Mononuclear cell (primary cell): ENCODE measurements at regions not wholly inside any gene's neighbourhood (a gene's known extent, or its start where the extent isn't known, plus 50 kb on each side); places are given as distances from the start of the nearest gene placed in this dataset.

Source experiments
- H3K27me3 ChIP-seq: 2 replicates; pipeline ENCODE4 v1.6.0; 2011; ENCODE audit warnings: low read length, control low read depth; ENCODE audit not compliant: insufficient read depth
- H3K4me1 ChIP-seq: 2 replicates; pipeline ENCODE4 v1.5.1; 2011; ENCODE audit warnings: mild to moderate bottlenecking, low read length, control low read depth; ENCODE audit not compliant: insufficient read depth
- H3K4me3 ChIP-seq: 2 replicates; pipeline ENCODE4 v1.5.1; 2011; ENCODE audit warnings: mild to moderate bottlenecking, low read length, moderate library complexity
- H3K9me3 ChIP-seq: 2 replicates; pipeline ENCODE4 v1.5.1; 2011; ENCODE audit warnings: low read depth, mild to moderate bottlenecking, control low read depth, low read length

DNA sequence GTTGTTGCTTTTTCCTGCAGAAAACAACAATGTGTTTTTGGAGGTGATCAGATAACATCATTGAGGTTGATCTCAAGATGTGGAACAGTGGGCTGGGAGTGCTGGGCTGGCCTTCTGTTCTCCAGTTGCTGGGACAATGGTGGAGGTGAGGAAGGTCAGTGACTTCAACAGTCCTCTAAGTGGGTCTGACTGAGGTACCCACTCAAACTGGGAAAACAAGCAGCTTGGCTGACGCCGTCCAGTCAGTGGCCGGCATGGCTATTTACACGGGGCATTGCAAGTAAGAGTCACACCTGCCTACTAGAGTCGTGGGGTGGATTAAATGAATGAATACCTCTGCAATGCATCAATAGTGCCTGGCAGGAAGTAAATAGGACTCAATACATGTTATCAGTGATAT, 386.7 kb upstream of the ZFHX3 start:
- Histone ChIP-seq H3K27me3 (no peaks in the 10 kb centered on the region), H3K4me3 (no peak overlapping the region), H3K4me1 (no peaks in the 10 kb centered on the region), H3K9me3 (no peaks in the 10 kb centered on the region)

DNA sequence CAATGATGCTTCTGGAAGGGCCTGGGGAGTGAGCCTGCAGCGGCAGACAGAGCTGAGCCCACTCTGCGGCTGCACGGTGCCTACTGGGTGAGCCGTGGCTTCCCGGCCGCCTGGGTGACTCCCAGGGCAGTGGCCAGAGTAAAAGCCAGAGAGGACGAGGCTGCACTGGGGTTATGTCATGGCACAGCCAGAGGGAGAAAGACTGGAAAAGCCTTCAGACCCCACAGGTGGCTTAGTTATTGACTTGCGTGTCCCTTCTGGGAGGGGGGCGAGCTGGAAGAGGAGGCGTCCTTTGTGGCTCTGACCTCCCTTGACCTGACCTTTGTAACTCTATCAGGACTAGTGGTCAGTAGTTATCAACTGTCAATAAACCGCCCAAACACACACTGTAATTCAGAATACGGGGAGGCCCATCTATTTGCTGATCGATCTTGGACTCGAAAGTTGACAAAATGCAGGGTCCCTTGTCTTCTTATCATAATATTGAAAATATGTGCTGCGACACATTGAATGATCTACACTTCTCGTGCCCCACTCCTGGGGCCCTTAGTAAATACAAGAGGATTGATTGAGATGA, 385.9 kb upstream of the ZFHX3 start:
- H3K27me3 ChIP-seq, result no peaks in the 10 kb centered on the region
- H3K4me1 ChIP-seq, result no peaks in the 10 kb centered on the region
- H3K4me3 ChIP-seq, result no peak overlapping the region
- H3K9me3 ChIP-seq, result no peaks in the 10 kb centered on the region

DNA sequence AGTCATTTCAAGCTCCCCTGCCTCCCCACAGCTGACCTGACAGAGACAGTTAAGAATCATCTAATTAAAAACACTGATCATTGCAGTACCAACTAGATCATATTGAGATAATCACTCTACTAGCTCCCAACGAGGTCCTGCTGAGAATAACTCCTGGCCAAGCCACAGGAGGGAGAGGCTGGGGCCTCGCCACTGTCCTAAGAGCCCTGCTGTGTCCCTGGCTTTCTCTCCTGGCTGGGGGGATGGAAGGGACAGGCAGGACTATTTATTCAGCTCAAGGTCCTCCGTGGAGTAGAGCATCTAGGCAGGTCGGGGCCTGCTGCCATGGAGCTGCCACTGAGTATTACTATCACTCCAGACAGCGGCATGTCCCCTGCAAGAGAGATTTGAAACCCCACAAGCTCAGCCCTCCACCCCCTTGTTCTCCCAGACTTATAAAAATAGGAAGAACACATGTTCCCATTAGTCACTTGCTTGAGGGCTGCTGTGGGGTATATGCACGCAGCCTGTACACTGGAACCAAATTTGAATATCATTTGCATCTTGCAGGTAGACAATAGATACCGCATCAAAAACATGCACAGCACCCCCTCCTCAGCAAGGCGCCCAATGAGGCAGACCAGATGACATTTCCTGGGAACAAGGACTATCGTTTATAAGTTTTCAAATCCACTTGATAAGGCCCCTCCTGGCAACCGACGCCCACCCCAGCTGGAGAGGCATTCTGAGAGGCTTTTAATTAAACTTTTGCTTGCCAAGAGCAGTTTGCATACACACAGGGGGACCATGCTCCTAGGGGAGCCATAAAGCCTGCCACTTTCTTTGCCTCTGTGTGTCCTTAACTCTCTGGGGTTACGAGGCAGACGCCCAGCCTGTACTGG, 385.2 kb upstream of the ZFHX3 start:
- H3K4me1 ChIP-seq, result no peaks in the 10 kb centered on the region
- no peaks in the 10 kb centered on the region for H3K27me3 ChIP-seq
- H3K9me3 ChIP-seq, result no peaks in the 10 kb centered on the region
- H3K4me3 ChIP-seq, result no peak overlapping the region

DNA sequence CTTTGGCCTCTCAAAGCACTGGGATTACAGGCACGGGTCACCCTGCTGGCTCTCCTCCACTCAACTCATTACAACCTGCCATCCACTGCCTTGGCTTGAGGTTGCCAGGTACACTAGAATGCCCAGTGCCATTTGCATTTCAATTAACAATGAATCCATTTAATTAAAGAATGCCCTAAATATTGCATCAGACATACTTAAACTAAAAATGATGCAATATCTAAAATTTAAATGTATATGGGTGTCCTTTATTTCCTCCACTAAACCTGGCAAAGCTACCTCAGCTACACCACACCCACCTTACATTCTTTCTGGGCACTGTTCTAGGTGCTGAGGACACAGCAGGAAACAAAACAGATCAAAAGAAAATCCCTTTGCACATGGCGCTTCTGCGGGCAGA, 382.2 kb upstream of the ZFHX3 start:
- no peak overlapping the region for H3K4me3 ChIP-seq
- H3K9me3 ChIP-seq, result no peaks in the 10 kb centered on the region
- no peaks in the 10 kb centered on the region for H3K4me1 ChIP-seq
- H3K27me3 ChIP-seq, result no peaks in the 10 kb centered on the region

- no peaks in the 10 kb centered on the region for H3K9me3 ChIP-seq
- no peak overlapping the region for H3K4me3 ChIP-seq
- no peaks in the 10 kb centered on the region for H3K4me1 ChIP-seq
- no peaks in the 10 kb centered on the region for H3K27me3 ChIP-seq
Measured at GRCh38 chr16:73428121-73428520, 380.2 kb upstream of the ZFHX3 start.

DNA sequence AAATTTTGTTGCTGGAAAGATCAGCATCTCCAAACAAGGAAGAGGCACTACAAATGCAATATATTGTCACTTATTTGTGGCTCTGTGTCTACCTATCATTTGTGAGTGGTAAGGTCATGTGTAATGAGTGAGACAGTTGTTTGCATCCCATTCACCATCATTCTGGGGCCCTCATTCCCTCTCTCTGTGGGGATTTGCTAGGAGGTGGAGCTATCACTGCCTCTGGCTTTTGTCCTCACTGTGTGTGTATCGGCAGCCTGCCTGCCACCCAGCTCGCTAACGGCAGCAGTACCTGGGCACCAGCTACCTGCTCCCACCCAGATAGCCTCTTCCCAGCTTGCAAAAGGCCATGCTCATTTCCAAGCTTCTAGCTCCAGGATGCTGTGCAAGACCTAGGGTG, 379.2 kb upstream of the ZFHX3 start:
- H3K9me3 ChIP-seq, result no peaks in the 10 kb centered on the region
- no peak overlapping the region for H3K4me3 ChIP-seq
- no peaks in the 10 kb centered on the region for H3K27me3 ChIP-seq
- H3K4me1 ChIP-seq, result no peaks in the 10 kb centered on the region

DNA sequence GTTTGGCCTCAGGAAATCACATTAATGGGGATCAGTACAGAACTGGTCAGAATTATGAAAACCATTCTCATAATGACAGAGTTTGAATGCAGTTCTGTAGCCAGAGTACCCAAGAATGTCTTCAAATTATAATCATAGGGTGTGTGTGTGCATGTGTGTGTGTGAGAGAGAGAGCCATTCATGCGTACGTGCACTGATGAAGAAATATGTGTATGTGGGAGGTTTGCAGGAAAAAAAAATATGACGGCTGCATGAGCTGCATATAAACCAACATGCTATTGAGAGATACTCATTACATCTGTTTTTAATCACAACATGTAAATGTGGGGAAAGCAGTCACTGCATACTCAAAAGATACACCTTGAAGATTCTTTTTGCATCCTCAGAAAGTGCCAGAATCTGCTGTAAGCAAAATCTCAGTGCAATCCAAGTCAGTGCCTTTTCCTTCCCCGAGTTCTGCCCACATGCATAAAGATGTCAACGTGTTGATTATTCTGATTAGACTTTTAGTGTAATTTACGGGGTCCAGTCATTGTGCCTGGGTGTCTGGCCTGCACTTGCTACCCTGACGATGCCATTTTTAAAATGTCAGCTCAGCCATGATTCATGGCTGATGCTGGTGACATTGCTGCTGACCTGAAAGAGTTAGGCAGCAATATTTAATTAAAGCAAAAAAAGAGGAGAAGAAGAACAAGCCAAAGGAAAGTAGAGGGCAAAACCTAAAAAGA, 378.7 kb upstream of the ZFHX3 start:
- Histone ChIP-seq H3K4me1 (no peaks in the 10 kb centered on the region), H3K9me3 (no peaks in the 10 kb centered on the region), H3K27me3 (no peaks in the 10 kb centered on the region), H3K4me3 (no peak overlapping the region)

DNA sequence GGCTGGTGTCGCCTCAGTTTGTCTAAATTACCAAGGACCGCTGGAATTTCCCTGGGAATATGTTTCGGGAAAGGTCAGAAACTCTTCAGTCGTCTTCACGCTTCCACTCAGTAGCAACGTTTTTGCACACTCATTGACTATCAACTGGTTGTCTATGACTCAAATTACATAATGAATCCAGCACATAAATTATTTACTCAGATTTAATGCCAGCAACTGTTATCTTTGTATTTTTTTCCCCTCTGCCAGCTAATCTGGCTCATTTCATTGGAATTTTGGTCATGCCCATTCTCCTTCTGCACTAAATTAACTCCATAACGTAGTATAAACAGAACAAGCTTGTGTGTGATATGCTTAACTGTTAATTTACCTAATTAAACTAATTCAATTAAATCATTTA, 372.7 kb upstream of the ZFHX3 start:
- no peak overlapping the region for H3K4me3 ChIP-seq
- H3K4me1 ChIP-seq, result no peaks in the 10 kb centered on the region
- no peaks in the 10 kb centered on the region for H3K9me3 ChIP-seq
- H3K27me3 ChIP-seq, result no peaks in the 10 kb centered on the region

DNA sequence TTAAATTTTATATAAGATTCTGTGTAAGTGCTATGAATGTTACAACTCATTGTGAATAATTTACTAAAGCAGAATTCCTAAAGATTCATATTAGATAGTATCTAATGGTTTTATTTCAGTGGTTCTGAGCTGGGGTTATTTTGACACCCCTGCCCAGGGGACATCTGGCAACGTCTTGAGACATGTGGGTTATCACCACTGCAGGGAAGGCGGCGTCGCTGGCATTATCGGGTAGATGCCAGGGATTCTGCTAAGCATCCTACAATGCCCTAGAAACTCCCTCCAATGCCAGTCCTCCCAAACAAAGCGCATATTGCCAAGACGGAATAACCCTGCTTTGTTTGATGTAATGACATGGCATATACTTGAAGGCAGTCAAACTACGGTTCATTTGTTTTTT, 372.3 kb upstream of the ZFHX3 start:
- H3K4me1 ChIP-seq, result no peaks in the 10 kb centered on the region

DNA sequence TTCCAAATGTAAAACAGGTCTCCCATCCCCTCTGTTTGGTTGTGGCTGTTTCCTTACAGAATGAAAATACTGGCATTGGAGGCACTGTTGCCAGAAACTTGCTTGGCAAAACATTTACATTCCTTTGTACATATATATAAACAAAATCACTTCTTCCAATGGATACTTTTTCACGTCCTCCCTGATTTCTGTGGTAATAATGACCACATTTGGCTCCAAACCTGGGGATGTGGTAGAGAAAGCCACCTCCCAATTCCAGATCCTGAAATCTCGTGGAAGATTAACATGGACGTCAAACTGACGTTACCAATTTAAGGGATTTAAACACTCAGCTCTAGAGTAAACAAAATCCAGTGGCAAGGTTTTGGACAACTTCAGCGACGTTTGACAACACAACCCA, 370.8 kb upstream of the ZFHX3 start:
- no peaks in the 10 kb centered on the region for H3K9me3 ChIP-seq
- H3K4me1 ChIP-seq, result no peaks in the 10 kb centered on the region
- H3K27me3 ChIP-seq, result no peaks in the 10 kb centered on the region
- no peak overlapping the region for H3K4me3 ChIP-seq

More for the DNA sequence above, 372.3 kb upstream of the ZFHX3 start:
- Histone ChIP-seq H3K4me3 (no peak overlapping the region), H3K27me3 (no peaks in the 10 kb centered on the region), H3K9me3 (no peaks in the 10 kb centered on the region)

DNA sequence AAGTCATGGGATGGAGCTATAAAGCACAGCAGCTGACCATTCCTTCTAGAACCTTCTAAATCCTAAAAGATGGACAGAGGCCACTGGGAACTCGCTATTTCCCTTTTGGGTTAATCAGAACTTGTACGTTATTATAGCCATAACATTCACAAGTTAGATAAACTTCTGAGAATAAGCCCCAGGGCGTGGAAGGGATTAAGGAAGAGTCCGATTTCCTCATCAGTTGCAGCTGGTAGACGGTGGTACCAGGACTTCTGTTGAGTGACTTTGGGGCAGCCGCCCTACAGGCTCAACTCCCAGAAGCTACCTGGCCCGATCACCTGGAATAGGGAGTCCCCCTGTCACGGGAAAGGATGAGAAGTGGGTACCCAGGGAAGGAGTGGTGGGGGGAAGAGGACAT, 370.1 kb upstream of the ZFHX3 start:
- Histone ChIP-seq H3K4me1 (no peaks in the 10 kb centered on the region), H3K9me3 (no peaks in the 10 kb centered on the region), H3K27me3 (no peaks in the 10 kb centered on the region)

DNA sequence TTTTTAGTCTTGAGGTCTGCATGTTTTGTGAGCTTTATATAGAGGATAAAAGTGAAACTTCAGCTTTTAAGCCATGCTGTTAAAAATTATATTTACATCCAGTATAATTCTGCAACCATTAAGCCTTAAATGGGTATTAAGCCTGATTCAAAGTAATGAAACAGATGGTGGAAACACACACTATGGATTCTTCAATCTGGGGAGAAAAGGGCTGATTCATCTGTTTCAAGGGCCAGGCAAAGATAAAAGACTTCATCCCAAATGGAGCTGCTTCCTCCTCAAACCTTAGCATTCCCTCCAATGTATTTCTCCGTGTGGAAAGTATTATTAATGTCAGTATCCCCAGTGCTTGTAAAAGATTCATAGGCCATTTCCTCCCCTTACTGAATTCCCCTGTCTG, 367.4 kb upstream of the ZFHX3 start:
- no peaks in the 10 kb centered on the region for H3K9me3 ChIP-seq
- no peak overlapping the region for H3K4me3 ChIP-seq
- no peaks in the 10 kb centered on the region for H3K27me3 ChIP-seq
- no peaks in the 10 kb centered on the region for H3K4me1 ChIP-seq

More for the DNA sequence above, 370.1 kb upstream of the ZFHX3 start:
- H3K4me3 ChIP-seq, result no peak overlapping the region

DNA sequence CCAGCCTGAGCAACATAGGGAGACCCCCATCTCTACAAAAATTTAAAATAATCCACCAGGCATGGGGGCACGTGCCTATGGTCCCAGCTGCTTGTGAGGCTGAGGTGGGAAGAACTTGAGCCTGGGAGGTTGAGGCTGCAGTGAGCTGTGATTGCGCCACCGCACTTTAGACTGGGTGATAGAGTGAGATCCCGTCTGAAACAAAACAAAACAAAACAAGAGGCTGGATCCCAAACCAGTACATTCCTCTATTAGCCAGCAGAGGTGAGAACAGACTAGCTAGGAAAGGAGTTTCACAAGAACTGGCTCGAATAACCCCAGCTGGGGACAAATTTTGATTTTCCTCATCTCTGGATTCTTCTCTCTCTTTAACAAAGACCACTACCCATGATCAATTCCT, 366.7 kb upstream of the ZFHX3 start:
- Histone ChIP-seq H3K27me3 (no peaks in the 10 kb centered on the region), H3K4me1 (no peaks in the 10 kb centered on the region), H3K4me3 (no peak overlapping the region), H3K9me3 (no peaks in the 10 kb centered on the region)

GRCh38 chr16:73413830-73414190, 365.9 kb upstream of the ZFHX3 start:
- H3K4me1 ChIP-seq, result no peaks in the 10 kb centered on the region
- no peak overlapping the region for H3K4me3 ChIP-seq
- no peaks in the 10 kb centered on the region for H3K27me3 ChIP-seq
- no peaks in the 10 kb centered on the region for H3K9me3 ChIP-seq

DNA sequence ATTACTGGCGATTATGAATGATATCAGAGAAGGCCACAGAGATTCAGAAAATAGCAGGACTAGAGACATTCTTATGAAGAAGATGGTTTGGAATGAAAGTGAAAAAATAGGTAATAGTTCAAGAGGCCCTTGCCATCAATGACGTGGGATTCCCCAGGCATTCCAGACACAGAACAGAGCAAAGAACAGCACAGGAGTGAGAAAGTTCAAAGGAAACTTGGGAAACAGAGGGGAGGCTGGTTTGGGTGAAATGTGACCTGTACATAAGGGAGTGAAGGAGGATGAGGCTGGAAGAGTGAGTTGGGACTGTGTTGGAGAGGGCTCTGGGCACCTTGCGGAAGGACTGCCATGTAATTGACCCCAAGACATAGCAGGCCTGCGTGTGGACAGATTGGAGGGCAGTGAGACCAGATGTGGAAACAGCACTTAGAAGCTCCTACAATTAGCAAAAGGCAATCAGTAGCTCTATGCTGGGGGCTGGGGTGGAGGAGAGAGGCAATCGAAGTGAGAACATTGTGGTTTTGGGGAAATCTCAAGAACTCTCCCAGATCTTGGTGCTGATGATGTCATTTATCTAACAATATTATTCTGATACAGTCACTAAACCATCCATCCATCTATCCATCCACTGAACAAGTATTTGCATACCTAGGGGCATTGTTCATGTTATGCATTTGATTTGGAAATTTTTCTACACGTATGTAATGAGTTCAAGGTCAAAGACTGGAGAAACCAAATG, 365.3 kb upstream of the ZFHX3 start:
- no peaks in the 10 kb centered on the region for H3K9me3 ChIP-seq
- H3K4me1 ChIP-seq, result no peaks in the 10 kb centered on the region
- H3K4me3 ChIP-seq, result no peak overlapping the region
- no peaks in the 10 kb centered on the region for H3K27me3 ChIP-seq
